Suppressor macrophage (primary cell): ENCODE measurements at regions not wholly inside any gene's neighbourhood (a gene's known extent, or its start where the extent isn't known, plus 50 kb on each side); places are given as distances from the start of the nearest gene placed in this dataset.

ENCODE experiments used
- DNase-seq, 4 experiments: peaks; one replicate each; pipeline ENCODE4 v3.0.0-alpha.2; 2020 to 2022

DNA sequence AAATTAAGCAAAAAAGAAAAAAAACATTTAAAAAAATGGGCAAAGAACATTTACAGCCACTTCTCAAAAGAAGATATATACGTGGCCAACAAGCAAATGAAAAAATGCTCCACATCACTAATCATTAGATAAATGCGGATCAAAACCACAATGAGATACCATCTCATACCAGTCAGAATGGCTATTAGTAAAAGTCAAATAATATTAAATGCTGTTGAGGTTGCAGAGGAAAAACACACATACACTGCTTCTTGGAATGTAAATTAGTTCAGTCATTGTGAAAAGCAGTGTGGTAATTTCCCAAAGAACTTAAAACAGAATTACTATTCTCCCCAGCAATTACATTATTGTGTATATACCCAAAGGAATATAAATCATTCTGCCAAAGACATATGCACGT lies 1189.0 kb downstream of the PCDH18 start:
- DNase-seq, result no peak

GRCh38 chr4:136342666-136343065 lies 1189.6 kb downstream of the PCDH18 start:
- no peak for DNase-seq

GRCh38 chr4:136337216-136337615 lies 1195.1 kb downstream of the PCDH18 start:
- DNase-seq, result no peak

GRCh38 chr4:136336479-136336878 lies 1195.8 kb downstream of the PCDH18 start:
- DNase-seq, result no peak

- DNase-seq, result no peak
Observed at GRCh38 chr4:136329042-136329662, 1203.1 kb downstream of the PCDH18 start.

DNA sequence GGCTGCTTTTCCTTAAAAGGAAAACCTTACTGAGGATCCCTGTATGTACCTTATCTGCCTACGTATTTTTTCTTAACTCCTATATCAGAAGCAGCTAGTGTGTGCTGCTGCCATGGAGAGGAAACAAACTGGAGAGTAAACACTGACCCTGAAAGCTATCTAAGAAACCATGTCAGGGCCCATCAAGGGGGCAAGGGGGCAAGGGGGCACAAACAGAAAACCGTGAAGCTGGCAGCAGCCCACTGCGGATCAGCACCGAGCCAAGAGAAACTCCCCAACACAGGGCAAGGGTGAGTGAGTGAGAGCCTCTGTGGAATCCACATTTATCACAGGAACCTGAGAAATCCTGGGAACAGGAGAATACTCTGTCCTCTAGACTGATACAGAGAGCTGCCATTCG lies 1204.2 kb downstream of the PCDH18 start:
- no peak for DNase-seq

GRCh38 chr4:136320465-136320813 lies 1211.9 kb downstream of the PCDH18 start:
- no peak for DNase-seq

DNA sequence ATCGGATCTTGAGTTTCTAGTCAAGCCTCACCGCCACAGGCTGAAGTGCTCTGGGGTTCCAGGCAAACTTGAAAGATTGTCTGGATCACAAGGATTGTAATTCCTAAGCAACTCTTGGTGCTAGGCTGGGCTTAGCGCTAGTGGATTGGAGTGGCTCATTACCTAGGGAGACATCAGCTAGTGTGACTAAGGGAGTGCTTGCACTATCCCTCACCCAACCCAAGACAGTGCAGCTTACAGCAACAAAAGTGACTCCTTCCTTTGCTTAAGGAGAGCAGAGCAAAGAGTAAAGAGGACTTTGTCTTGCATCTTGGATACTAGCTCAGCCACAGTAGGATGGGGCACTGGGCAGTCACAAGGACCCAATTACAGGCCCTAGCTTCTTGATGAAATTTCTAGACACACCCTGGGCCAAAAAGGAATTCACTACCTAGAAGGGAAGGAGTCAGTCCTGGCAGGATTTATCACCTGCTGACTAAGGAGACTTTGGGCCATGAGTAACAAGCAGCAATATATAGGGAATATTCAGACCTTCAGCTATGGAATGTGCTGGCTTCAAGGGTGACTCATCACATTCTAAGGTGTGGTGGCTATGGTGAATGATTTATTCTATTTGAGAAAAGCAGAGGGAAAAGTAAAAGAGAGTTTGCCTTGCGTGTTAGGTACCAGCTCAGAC lies 1212.4 kb downstream of the PCDH18 start:
- DNase-seq, result no peak

GRCh38 chr4:136316961-136317360 lies 1215.3 kb downstream of the PCDH18 start:
- no peak for DNase-seq

DNA sequence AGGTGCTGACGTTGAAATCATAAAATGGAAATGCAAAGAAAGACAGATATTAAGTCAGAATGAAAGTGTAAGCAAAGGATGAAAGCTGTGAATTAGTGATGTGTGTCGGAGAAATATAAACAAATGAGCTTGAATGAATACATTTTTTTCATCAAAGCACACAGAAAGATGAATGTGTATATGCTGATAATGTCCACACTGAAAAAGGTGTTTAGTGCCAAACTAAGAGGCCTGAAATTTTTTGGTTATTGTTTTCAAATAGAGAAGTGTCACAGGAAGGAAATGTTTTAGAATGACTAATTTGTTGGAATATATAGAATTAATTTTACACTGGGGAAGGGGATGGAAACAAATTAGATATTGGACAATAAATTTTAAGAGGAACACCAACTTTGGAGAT lies 1217.6 kb downstream of the PCDH18 start:
- no peak for DNase-seq

DNA sequence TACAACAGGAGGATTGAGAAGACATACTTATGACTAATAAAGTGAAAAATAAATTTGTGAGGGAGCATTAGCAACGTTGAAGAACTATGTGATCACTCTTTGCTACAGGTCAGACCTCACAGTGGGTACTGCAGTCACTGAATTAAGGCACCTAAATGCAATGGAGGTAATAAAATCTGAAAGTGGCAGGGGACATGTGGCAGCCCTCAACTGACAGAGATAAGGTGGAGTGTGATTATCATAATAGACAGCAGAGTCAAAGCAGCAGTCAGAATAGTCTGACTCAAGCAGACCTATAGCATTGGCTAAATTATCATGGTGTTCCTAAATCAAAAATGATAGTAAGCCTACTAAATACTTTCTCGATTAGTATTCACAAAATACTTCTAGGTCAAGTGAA lies 1220.5 kb downstream of the PCDH18 start:
- no peak for DNase-seq

DNA sequence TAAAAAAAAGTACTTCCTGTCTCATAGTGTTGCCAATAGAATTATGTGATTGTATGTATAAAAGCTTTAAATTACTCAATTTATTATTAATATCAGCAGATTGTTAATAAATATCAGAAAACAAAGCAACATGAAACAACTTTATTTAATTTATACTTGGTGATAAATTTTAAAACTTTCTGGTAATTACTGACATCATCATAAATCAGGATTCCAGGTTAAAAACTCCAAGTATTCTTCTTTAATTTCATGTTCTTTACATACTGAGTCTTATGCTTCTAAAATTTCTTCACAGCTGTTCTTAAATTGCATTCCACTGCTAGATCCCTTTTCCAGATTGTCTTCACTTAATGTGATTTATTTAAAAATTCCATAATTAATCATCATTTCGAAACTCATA lies 1224.5 kb downstream of the PCDH18 start:
- DNase-seq, result no peak

DNA sequence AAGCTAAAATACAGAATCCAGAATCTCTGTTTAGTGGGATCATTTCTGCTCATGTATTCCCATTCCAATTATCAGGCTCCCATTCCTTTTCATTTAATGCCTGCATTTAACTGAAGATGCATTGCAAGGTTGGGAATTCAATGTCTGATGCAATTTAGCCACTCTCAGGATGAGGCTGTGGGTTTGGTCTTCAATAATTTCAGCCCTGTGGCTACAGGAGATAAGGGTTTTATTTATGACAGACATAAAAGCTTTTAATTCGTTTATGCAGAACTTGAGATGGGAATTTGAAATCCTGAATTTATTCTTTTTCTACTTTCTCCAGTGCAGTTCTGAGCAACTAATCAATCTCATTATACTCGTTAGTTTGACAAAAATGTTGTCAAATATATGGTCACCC lies 1225.9 kb downstream of the PCDH18 start:
- no peak for DNase-seq

- no peak for DNase-seq
Observed at GRCh38 chr4:136302566-136302965, 1229.7 kb downstream of the PCDH18 start.

GRCh38 chr4:136301749-136302495 lies 1230.4 kb downstream of the PCDH18 start:
- no peak for DNase-seq

GRCh38 chr4:136283977-136284376 lies 1248.3 kb downstream of the PCDH18 start:
- no peak for DNase-seq

DNA sequence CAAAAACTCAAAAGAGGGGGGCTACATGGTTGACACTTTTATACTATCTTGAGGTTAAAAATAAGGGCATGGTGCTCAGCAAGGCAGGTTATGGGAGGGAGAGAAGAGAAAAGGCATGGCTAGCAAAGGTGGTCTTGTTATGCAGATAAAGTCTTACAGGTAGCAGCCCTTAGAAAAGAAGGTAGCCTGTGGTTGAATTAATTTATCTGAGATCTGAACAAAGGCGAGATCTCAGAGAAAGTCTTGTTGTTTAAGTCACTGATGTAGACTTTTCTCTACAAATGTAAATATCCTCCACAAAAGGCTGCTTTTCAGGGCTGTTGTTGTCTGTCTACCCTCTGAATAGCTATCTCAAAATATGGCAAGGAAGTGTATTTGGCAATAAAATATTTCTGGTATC lies 1250.4 kb downstream of the PCDH18 start:
- DNase-seq, result no peak

DNA sequence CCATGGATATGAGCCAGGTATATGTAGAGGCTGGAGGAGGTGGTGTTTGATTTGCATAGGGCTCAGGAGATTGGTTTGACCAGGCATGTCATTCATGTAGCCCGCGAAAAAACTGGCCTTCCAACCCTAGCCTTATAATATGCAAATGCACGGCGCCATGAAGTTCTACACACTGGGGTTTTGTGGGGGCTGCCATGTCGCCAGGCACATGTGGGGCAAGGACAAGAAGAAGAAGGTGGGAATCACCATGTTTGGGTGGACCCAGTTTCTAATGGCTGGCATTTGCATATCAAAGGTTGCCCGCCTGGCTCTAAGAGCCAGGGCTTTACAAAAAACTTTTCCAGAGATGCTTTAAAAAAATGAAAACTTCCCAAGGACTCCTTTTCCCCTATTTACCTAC lies 1251.0 kb downstream of the PCDH18 start:
- DNase-seq, result no peak

GRCh38 chr4:136277741-136278140 lies 1254.6 kb downstream of the PCDH18 start:
- no peak for DNase-seq

GRCh38 chr4:136246876-136247275 lies 1285.4 kb downstream of the PCDH18 start:
- no peak for DNase-seq

DNA sequence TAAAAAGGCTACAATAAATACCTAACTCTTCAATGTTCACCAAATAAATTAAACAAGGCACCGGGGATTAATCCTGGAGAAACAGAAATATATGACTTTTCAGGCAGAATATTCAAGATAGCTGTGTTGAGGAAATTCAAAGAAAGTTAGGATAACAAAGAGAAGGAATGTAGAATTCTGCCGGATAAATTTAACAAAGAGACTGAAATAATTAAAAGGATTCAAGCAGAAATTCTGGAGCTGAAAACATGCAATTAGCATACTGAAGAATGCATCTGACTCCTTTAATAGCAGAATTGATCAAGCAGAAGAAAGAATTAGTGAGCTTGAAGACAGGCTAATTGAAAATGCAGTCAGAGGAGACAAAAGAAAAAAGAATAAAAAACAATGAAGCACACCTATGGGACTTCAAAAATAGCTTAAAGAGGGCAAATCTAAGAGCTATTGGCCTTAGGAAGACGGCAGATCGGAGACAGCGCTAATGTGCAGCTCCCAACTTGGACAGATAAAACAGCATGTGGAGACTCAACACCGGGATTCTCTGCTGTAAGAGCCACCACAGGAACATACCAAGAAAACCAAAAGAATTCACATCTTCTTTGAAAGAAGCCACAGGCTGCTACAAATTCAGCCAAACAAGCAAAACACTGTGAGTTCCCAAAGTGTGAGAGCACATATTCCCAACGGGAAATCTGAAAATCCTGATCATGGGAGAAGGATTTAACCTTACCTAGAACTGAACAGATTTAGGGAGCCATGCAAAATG lies 1290.9 kb downstream of the PCDH18 start:
- no peak for DNase-seq

DNA sequence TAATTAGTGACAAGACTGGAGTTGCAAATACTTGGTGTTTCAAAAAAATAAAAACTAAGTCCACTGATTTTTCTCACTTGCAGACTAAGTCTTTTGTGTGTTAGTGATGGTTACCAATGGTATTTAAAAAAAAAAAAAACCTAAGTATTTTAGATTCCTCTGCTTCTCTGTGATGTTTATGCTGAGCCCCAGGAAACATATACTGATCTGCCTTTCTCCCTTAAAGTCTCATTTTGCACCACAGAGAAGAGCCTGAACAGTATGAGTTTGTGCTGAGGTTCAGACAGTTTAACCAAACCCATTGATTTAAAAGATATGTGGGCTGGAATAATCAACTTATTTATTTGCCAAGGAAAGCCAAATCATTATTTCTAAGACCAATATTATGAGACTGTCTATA lies 1305.0 kb downstream of the PCDH18 start:
- DNase-seq, result no peak

DNA sequence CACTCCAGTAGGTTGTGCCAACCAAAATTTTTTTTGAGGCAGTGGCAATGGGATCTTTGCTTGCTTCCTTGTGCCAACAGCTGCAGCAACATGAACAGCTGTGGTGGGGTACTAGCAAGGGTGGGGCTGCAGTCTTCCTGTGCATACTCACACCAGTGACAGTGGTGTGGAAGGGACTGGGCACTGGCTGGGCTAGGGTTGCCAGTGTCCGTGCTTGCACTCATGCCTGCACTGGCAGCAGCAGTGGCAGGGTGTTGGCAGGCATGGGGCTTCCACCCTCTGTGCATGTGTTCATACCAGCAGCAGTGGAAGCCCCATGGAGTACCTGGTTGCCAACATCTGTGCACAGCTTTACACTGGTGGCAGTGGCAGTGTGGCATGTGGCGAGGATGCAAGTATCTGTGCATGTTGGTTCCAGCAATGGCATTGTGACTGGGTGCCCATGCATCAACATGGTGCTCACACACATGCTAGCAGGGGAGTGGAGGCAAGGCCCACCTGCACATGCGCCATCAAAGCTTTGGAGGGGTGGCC lies 1312.6 kb downstream of the PCDH18 start:
- DNase-seq, result no peak
